ENCODE measurements at regions not wholly inside any gene's neighbourhood (a gene's known extent, or its start where the extent isn't known, plus 50 kb on each side); places are given as distances from the start of the nearest gene placed in this dataset.

- TF ChIP-seq POLR2AphosphoS5 (IDR thresholded peaks at IDR 0.05; ENCODE audit: low read depth, low read length) (no peak), SIN3A (IDR thresholded peaks at IDR 0.05; ENCODE audit: borderline replicate concordance, insufficient read depth, low read length) (no peak), TAF1 (IDR thresholded peaks at IDR 0.05; ENCODE audit: borderline replicate concordance, insufficient read depth, low read length) (no peak), REST (IDR thresholded peaks at IDR 0.05; ENCODE audit: insufficient read depth in 1 of 2, low read depth in 2 of 2, low read length in 2 of 2) (no peak), FOXP2 (optimal IDR thresholded peaks at IDR 0.05; ENCODE audit: borderline replicate concordance, extremely low read depth, extremely low read length, insufficient read depth) (no peak)
Observed at GRCh38 chr2:5319493-5319892, 372.7 kb upstream of the SOX11 start.
